ENCODE measurements at regions not wholly inside any gene's neighbourhood (a gene's known extent, or its start where the extent isn't known, plus 50 kb on each side); places are given as distances from the start of the nearest gene placed in this dataset.

DNA sequence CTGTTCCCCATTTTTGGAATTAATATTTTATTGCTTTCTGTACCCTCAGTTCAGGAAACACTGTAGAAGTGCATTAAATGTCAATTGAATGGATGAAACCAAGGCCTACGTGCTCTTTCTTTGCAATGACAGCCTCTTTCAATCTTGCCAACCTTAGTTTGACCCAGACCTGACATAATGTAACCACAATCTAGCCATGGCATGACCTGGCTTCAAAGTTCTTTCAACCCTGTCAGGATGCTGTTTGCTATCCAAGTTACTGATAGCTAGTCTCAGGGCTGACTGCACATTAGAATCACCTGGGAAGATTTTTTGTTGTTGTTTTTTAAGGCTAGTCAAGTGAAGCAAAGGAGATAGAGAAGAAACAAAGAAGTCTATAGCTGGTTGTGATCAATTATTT lies 190.9 kb upstream of the PKDCC start:
- Histone ChIP-seq H3K4me3 (no peak overlapping the region), H3K9me3 (no peaks in the 10 kb centered on the region), H3K4me1 (no peaks in the 10 kb centered on the region), H3K36me3 (no peaks in the 10 kb centered on the region), H3K27ac (no peak overlapping the region), H3K27me3 (no peaks in the 10 kb centered on the region)
- intact Hi-C loops (cut with DNase I; ENCODE audit: low total_unique reads): no loop called here
- no peak for TF ChIP-seq POLR2A (IDR thresholded peaks at IDR 0.05)
- no peak for DNase-seq

DNA sequence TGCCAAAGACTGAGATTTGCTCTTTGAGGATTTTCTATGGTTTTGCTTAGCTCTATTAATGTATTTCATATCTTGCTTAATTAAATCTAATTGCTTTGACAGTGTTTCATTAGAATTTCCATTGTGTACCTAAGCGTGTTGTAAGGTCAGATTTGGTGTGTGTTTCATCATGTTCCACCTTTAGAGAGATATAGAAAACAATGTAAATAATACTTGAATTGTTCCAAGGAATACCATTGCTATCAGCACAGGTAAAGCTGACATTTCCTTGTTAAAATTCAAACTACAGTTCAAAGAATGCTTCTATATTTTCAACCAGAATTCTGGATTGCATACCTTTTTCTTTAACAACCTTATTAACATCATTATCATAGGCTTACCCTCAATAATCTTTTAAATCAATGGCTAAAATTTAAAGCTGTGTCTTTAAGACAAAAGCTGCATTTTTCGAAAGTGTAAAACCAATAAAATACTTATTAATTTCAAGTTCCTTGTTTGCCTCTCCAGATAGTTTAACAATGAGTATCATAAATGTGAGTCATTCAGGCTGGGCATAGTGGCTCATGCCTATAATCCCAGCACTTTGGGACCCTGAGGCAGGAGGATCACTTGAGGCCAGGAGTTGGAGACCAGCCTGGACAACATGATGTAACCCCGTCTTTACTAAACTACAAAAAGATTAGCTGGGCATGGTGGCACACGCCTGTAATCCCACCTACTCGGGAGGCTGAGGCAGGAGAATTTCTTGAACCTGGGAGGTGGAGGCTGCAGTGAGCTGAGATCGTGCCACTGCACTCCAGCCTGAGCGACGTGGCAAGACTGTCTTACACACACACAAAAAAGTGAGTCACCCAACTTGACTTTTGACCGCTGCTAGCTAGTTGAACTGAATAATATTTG lies 188.0 kb upstream of the PKDCC start:
- H3K36me3 ChIP-seq: no peaks in the 10 kb centered on the region
- H3K9me3 ChIP-seq: no peaks in the 10 kb centered on the region
- no peaks in the 10 kb centered on the region for H3K4me1 ChIP-seq
- H3K27ac ChIP-seq: no peak overlapping the region
- no peak overlapping the region for H3K4me3 ChIP-seq
- intact Hi-C loops (cut with DNase I; ENCODE audit: low total_unique reads): no loop called here
- H3K27me3 ChIP-seq: no peaks in the 10 kb centered on the region
- DNase-seq: no peak
- TF ChIP-seq POLR2A (IDR thresholded peaks at IDR 0.05): no peak
- TF ChIP-seq, protein P1, sequence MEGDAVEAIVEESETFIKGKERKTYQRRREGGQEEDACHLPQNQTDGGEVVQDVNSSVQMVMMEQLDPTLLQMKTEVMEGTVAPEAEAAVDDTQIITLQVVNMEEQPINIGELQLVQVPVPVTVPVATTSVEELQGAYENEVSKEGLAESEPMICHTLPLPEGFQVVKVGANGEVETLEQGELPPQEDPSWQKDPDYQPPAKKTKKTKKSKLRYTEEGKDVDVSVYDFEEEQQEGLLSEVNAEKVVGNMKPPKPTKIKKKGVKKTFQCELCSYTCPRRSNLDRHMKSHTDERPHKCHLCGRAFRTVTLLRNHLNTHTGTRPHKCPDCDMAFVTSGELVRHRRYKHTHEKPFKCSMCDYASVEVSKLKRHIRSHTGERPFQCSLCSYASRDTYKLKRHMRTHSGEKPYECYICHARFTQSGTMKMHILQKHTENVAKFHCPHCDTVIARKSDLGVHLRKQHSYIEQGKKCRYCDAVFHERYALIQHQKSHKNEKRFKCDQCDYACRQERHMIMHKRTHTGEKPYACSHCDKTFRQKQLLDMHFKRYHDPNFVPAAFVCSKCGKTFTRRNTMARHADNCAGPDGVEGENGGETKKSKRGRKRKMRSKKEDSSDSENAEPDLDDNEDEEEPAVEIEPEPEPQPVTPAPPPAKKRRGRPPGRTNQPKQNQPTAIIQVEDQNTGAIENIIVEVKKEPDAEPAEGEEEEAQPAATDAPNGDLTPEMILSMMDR (IDR thresholded peaks at IDR 0.05): no peak

DNA sequence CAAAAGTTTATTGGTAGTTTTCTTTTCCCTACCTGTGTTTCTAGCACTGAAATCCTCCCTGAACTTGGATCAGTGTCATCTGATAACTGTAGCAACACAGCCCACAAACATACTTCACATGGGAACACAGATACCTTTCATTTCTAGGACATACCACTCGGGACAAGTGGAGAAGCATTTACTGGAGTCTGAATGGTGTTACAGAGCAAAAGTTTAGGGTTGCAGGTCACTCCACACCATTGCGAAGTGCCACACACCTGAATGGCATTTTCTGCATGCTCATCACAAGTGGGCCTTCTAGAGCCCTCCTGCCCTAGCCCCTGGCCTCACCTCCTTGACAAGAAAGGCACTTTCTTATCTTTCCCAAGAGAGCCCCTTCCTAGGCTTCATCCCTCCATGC lies 184.8 kb upstream of the PKDCC start:
- Histone ChIP-seq H3K27me3 (no peaks in the 10 kb centered on the region), H3K9me3 (no peaks in the 10 kb centered on the region), H3K4me1 (no peaks in the 10 kb centered on the region), H3K4me3 (no peak overlapping the region), H3K36me3 (no peaks in the 10 kb centered on the region), H3K27ac (no peak overlapping the region)
- no peak for DNase-seq
- TF ChIP-seq POLR2A (IDR thresholded peaks at IDR 0.05): no peak
- TF ChIP-seq, protein P1 (IDR thresholded peaks at IDR 0.05): no peak
- intact Hi-C loops (cut with DNase I; ENCODE audit: low total_unique reads): no loop called here

DNA sequence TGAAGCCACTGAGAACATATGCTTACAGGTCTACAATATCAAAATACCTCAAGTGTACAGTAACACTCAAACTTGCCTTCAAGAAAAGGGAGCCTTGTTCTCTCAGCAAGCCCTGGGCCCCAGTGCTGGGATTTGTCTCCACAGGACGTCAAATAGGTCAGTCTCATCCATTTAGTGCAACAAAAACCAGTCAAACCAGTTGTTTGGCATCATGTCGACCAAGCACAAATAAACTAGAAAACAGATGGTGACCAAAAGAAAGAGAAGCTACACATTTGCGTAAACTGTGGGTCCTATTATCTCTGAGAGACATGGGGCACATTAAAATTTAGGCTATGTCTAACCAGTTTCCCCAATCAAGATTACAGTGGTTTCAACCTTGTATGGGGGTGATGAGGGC lies 182.6 kb upstream of the PKDCC start:
- TF ChIP-seq POLR2A (IDR thresholded peaks at IDR 0.05): no peak
- TF ChIP-seq, protein P1 (IDR thresholded peaks at IDR 0.05): no peak
- H3K4me1 ChIP-seq: no peaks in the 10 kb centered on the region
- no peak overlapping the region for H3K27ac ChIP-seq
- intact Hi-C loops (cut with DNase I; ENCODE audit: low total_unique reads): loop anchor here (5.0 kb wide), 1 partner anchor 222 kb away; no protein-coding TSS in a partner anchor
- no peak overlapping the region for H3K4me3 ChIP-seq
- no peaks in the 10 kb centered on the region for H3K36me3 ChIP-seq
- no peaks in the 10 kb centered on the region for H3K9me3 ChIP-seq
- DNase-seq: no peak
- no peaks in the 10 kb centered on the region for H3K27me3 ChIP-seq

DNA sequence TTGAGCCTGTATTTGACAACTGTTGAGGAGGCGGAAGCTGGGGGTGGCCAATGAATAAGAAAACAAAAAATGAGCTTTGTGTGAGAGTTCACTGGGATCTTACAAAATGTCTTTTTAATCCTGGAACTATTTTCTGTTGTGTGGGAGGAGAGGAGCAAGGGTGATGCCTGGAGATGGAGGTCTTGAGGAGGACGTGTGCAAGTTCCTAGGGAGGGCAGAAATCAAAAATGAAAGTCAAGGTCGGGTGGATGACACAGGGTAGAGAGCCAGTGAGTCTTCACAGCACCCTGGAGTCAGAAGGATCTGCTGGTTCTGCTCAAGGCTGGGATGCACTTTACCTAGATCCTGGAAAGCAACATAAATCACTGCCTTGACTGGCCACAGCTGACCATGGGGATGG lies 180.3 kb upstream of the PKDCC start:
- no peaks in the 10 kb centered on the region for H3K4me1 ChIP-seq
- intact Hi-C loops (cut with DNase I; ENCODE audit: low total_unique reads): loop anchor here (5.0 kb wide), 1 partner anchor 220 kb away; no protein-coding TSS in a partner anchor
- TF ChIP-seq POLR2A (IDR thresholded peaks at IDR 0.05): no peak
- TF ChIP-seq, protein P1 (IDR thresholded peaks at IDR 0.05): no peak
- H3K9me3 ChIP-seq: no peaks in the 10 kb centered on the region
- no peaks in the 10 kb centered on the region for H3K27me3 ChIP-seq
- no peak overlapping the region for H3K4me3 ChIP-seq
- peak overlapping the region in 1 of 2 donors; percentile 43 for H3K27ac ChIP-seq
- DNase-seq: no peak
- no peaks in the 10 kb centered on the region for H3K36me3 ChIP-seq

Measured in uterus (tissue), 3 donors.